ENCODE measurements at regions not wholly inside any gene's neighbourhood (a gene's known extent, or its start where the extent isn't known, plus 50 kb on each side); places are given as distances from the start of the nearest gene placed in this dataset.

GRCh38 chr9:105861972-105862371 is 167.6 kb downstream of the TMEM38B start:
- no peak for DNase-seq

GRCh38 chr9:105864248-105864898 is 170.0 kb downstream of the TMEM38B start:
- no peak for DNase-seq

- no peak for DNase-seq
These were observed 170.9 kb downstream of the TMEM38B start for GRCh38 chr9:105865285-105865684.

- no peak for DNase-seq
These were observed 177.2 kb downstream of the TMEM38B start for GRCh38 chr9:105871540-105871939.

- DNase-seq, result no peak
These were observed 179.5 kb downstream of the TMEM38B start for GRCh38 chr9:105873801-105874200.

- DNase-seq, result no peak
These were observed 183.4 kb downstream of the TMEM38B start for GRCh38 chr9:105877721-105878120.

GRCh38 chr9:105879181-105879580 is 184.8 kb downstream of the TMEM38B start:
- DNase-seq, result no peak

GRCh38 chr9:105880517-105880916 is 186.2 kb downstream of the TMEM38B start:
- no peak for DNase-seq

GRCh38 chr9:105881021-105881420 is 186.7 kb downstream of the TMEM38B start:
- DNase-seq, result no peak

GRCh38 chr9:105881654-105882349 is 187.5 kb downstream of the TMEM38B start:
- peak; percentile 27 for DNase-seq

GRCh38 chr9:105883847-105884246 is 189.5 kb downstream of the TMEM38B start:
- DNase-seq, result no peak

GRCh38 chr9:105884416-105884815 is 190.1 kb downstream of the TMEM38B start:
- no peak for DNase-seq

- no peak for DNase-seq
These were observed 191.8 kb downstream of the TMEM38B start for GRCh38 chr9:105886136-105886535.

- no peak for DNase-seq
These were observed 193.3 kb downstream of the TMEM38B start for GRCh38 chr9:105887679-105888078.

GRCh38 chr9:105890046-105890822 is 195.9 kb downstream of the TMEM38B start:
- DNase-seq, result no peak

GRCh38 chr9:105900123-105900522 is 205.8 kb downstream of the TMEM38B start:
- DNase-seq, result no peak

- DNase-seq, result no peak
These were observed 207.3 kb downstream of the TMEM38B start for GRCh38 chr9:105901514-105902109.

GRCh38 chr9:105908069-105908468 is 213.7 kb downstream of the TMEM38B start:
- DNase-seq, result no peak

GRCh38 chr9:105911104-105911911 is 217.0 kb downstream of the TMEM38B start:
- DNase-seq, result no peak

- DNase-seq, result no peak
These were observed 218.0 kb downstream of the TMEM38B start for GRCh38 chr9:105912157-105912862.

- DNase-seq, result no peak
These were observed 218.6 kb downstream of the TMEM38B start for GRCh38 chr9:105912863-105913516.
